ENCODE measurements at regions not wholly inside any gene's neighbourhood (a gene's known extent, or its start where the extent isn't known, plus 50 kb on each side); places are given as distances from the start of the nearest gene placed in this dataset.

DNA sequence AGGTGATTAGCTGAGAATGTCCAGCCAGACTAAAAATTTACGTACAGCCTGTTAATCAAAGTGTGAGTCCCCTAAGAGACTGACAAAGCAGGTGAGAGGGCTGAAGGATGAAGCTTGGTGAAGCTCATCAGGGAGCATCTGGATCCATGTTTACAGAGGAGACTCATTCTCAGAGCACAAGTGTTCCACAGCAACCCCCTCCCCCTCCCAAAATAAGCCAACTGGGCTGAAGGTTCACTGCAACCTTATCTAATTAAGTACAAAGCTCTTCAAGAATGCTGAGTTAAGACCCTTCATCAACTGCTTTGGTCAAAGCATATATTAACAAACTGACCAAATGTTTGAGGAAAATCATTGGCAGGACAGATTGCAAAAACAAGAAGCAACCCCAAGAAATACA lies 262.6 kb upstream of the ZNF385D start:
- no peaks in the 10 kb centered on the region for H4K20me1 ChIP-seq (replicated peaks; ENCODE audit: control insufficient read depth, extremely low read depth, insufficient read depth, low read length)
- dilution Hi-C loops (cut with MboI; ENCODE audit: extremely low pct_ligation_motif_present, low sequenced_read_pairs), result no loop called here
- no peak overlapping the region for H2AFZ ChIP-seq (ENCODE audit: low read depth, low read length)
- intact Hi-C loops (cut with micrococcal nuclease), result no loop called here
- TF ChIP-seq FOS (IDR thresholded peaks at IDR 0.05; ENCODE audit: borderline replicate concordance, insufficient read depth, low read length), result no peak
- no peak for TF ChIP-seq GATA2 (IDR thresholded peaks at IDR 0.05; ENCODE audit: insufficient read depth, insufficient read length, low read depth, low read length)
- TF ChIP-seq, protein P1, sequence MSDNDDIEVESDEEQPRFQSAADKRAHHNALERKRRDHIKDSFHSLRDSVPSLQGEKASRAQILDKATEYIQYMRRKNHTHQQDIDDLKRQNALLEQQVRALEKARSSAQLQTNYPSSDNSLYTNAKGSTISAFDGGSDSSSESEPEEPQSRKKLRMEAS (IDR thresholded peaks at IDR 0.05; ENCODE audit: insufficient read depth, insufficient read length), result no peak
- no peak for TF ChIP-seq POLR2A (IDR thresholded peaks at IDR 0.05; ENCODE audit: low read depth, low read length)
- TF ChIP-seq MYC (IDR thresholded peaks at IDR 0.05; ENCODE audit: low read depth, low read length), result no peak
- no peak for TF ChIP-seq EZH2 (IDR thresholded peaks at IDR 0.05; ENCODE audit: borderline replicate concordance, low read depth, low read length, severe bottlenecking)
- TF ChIP-seq JUN (IDR thresholded peaks at IDR 0.05; ENCODE audit: borderline replicate concordance, insufficient read depth, insufficient read length, low read depth), result no peak
- TF ChIP-seq, protein P2, sequence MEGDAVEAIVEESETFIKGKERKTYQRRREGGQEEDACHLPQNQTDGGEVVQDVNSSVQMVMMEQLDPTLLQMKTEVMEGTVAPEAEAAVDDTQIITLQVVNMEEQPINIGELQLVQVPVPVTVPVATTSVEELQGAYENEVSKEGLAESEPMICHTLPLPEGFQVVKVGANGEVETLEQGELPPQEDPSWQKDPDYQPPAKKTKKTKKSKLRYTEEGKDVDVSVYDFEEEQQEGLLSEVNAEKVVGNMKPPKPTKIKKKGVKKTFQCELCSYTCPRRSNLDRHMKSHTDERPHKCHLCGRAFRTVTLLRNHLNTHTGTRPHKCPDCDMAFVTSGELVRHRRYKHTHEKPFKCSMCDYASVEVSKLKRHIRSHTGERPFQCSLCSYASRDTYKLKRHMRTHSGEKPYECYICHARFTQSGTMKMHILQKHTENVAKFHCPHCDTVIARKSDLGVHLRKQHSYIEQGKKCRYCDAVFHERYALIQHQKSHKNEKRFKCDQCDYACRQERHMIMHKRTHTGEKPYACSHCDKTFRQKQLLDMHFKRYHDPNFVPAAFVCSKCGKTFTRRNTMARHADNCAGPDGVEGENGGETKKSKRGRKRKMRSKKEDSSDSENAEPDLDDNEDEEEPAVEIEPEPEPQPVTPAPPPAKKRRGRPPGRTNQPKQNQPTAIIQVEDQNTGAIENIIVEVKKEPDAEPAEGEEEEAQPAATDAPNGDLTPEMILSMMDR (IDR thresholded peaks at IDR 0.05; ENCODE audit: extremely low read depth in 1 of 2, insufficient read depth in 1 of 2, low read depth in 1 of 2, low read length in 2 of 2), result no peak
- TF ChIP-seq POLR2AphosphoS5 (IDR thresholded peaks at IDR 0.05; ENCODE audit: insufficient read depth, low read depth, low read length), result no peak
- no peak overlapping the region for H3K27ac ChIP-seq (ENCODE audit: insufficient read depth, low read depth, low read length)
- no peaks in the 10 kb centered on the region for H3K9me3 ChIP-seq (replicated peaks; ENCODE audit: control insufficient read depth, insufficient read depth, low read length)
- CTCF ChIA-PET, result no interaction called here
- no peaks in the 10 kb centered on the region for H3K27me3 ChIP-seq (ENCODE audit: control insufficient read depth in 2 of 2, insufficient read depth in 2 of 2, low read length in 2 of 2)
- H3K9me1 ChIP-seq (replicated peaks; ENCODE audit: control insufficient read depth, extremely low read depth, insufficient read depth, low read length), result no peaks in the 10 kb centered on the region
- FAIRE-seq (no peak), DNase-seq (ENCODE audit: low read depth, low spot score) (no peak)
- POLR2A ChIA-PET, result no interaction called here
- H3K79me2 ChIP-seq (ENCODE audit: control insufficient read depth, insufficient read depth, low read length), result no peaks in the 10 kb centered on the region
- no peak overlapping the region for H3K4me2 ChIP-seq (ENCODE audit: insufficient read depth, low read length)
- H3K9ac ChIP-seq (replicated peaks; ENCODE audit: extremely low read depth, insufficient read depth, low read length), result no peak overlapping the region
- no peak overlapping the region for H3K4me3 ChIP-seq (replicated peaks in 1 of 3; ENCODE audit: insufficient read depth in 1 of 3, low read depth in 1 of 3, low read length in 3 of 3)
- H3K36me3 ChIP-seq (ENCODE audit: control insufficient read depth in 2 of 2, extremely low read depth in 1 of 2, insufficient read depth in 2 of 2, low read length in 2 of 2), result no peaks in the 10 kb centered on the region
- no peaks in the 10 kb centered on the region for H3K4me1 ChIP-seq (ENCODE audit: control insufficient read depth, extremely low read depth, insufficient read depth, low read length)
- no TSS peak for BruUV-seq (replicated peaks)

Measured in endothelial cell of umbilical vein (primary cell).